IMR-90 (cell line): ENCODE measurements at regions not wholly inside any gene's neighbourhood (a gene's known extent, or its start where the extent isn't known, plus 50 kb on each side); places are given as distances from the start of the nearest gene placed in this dataset.
A peak's percentile ranks its signal among the peaks of the same experiment; 100 is the strongest.

ENCODE experiments used
- ATAC-seq: fragments of 200-7000 bp; cut with Tn5 transposase; 2 replicates; pipeline ENCODE4 v1.9.1; 2020; ENCODE audit warnings: low read depth, mild to moderate bottlenecking, moderate library complexity
- BruUV-seq: library from RNA; stranded (reverse); fragments of 400-500 nt; replicated peaks from 2 replicates; lab custom pipeline; 2021; lab: Mats Ljungman, UMichigan
- CTCF ChIA-PET: fragments of 300-600 bp; formaldehyde crosslinking; extraction: SDS; loops from one replicate; lab custom pipeline; 2021; ENCODE audit warnings: antibody characterized with exemption; lab: Yijun Ruan, JAX
- POLR2A ChIA-PET: fragments of 300-600 bp; sonication (Branson Sonifier 250); formaldehyde crosslinking; loops from one replicate; lab custom pipeline; 2022; ENCODE audit warnings: antibody characterized with exemption; ENCODE audit not compliant: unreplicated experiment; lab: Charles Lee
- DNase-seq: peaks from one replicate; pipeline ENCODE4 v3.0.0; 2013
- H2AFZ ChIP-seq: replicated peaks from 2 replicates; pipeline ENCODE3; 2013; ENCODE audit warnings: low read length, mild to moderate bottlenecking; ENCODE audit not compliant: poor library complexity
- H2AK5ac ChIP-seq: 2 replicates; pipeline ENCODE4 v1.6.1; 2013; ENCODE audit warnings: low read depth, low read length, inconsistent platforms
- H2AK9ac ChIP-seq: replicated peaks from 2 replicates; pipeline ENCODE3; 2013; ENCODE audit warnings: mild to moderate bottlenecking, low read depth, low read length, moderate library complexity; ENCODE audit not compliant: poor library complexity
- H2BK120ac ChIP-seq: 2 replicates; pipeline ENCODE4 v1.6.1; 2013; ENCODE audit warnings: low read depth, low read length, inconsistent platforms
- H2BK15ac ChIP-seq: 3 replicates; pipeline ENCODE4 v1.6.1; 2013; ENCODE audit warnings: low read depth, low read length, inconsistent platforms
- H2BK20ac ChIP-seq: 2 replicates; pipeline ENCODE4 v1.6.1; 2013; ENCODE audit warnings: low read depth, mild to moderate bottlenecking, inconsistent platforms, low read length, moderate library complexity
- H2BK5ac ChIP-seq: 2 replicates; pipeline ENCODE4 v1.6.1; 2013; ENCODE audit warnings: mild to moderate bottlenecking, low read depth, low read length, inconsistent platforms; ENCODE audit not compliant: poor library complexity, severe bottlenecking
- H3K14ac ChIP-seq: replicated peaks from 2 replicates; pipeline ENCODE4 v1.6.1; 2013; ENCODE audit warnings: low read depth, low read length, inconsistent platforms
- H3K18ac ChIP-seq: 2 replicates; pipeline ENCODE4 v1.6.1; 2013; ENCODE audit warnings: low read depth, low read length, control low read depth
- H3K23ac ChIP-seq: 2 replicates; pipeline ENCODE4 v1.6.1; 2013; ENCODE audit warnings: low read depth, low read length, inconsistent platforms
- H3K27ac ChIP-seq: 2 replicates; pipeline ENCODE4 v1.5.1; 2013; ENCODE audit warnings: mild to moderate bottlenecking, control low read depth, low read length; ENCODE audit not compliant: insufficient read depth
- H3K27me3 ChIP-seq: 2 replicates; pipeline ENCODE4 v1.6.1; 2013; ENCODE audit warnings: low read length; ENCODE audit not compliant: control insufficient read depth, insufficient read depth
- H3K36me3 ChIP-seq: 2 replicates; pipeline ENCODE4 v1.6.1; 2013; ENCODE audit warnings: low read length, mixed read lengths; ENCODE audit not compliant: control insufficient read depth, insufficient read depth
- H3K4ac ChIP-seq: 2 replicates; pipeline ENCODE4 v1.6.1; 2013; ENCODE audit warnings: low read depth, low read length, inconsistent platforms
- H3K4me1 ChIP-seq: 2 replicates; pipeline ENCODE4 v1.6.1; 2013; ENCODE audit warnings: low read length, mixed read lengths; ENCODE audit not compliant: control insufficient read depth, insufficient read depth
- H3K4me2 ChIP-seq: 2 replicates; pipeline ENCODE4 v1.6.1; 2013; ENCODE audit warnings: low read depth, mild to moderate bottlenecking, control low read depth, low read length, moderate library complexity
- H3K4me3 ChIP-seq: 2 replicates; pipeline ENCODE4 v1.5.1; 2013; ENCODE audit warnings: low read depth, mild to moderate bottlenecking, control low read depth, low read length, moderate library complexity; ENCODE audit not compliant: insufficient read depth
- H3K56ac ChIP-seq: 2 replicates; pipeline ENCODE4 v1.6.1; 2013; ENCODE audit warnings: low read length, inconsistent platforms; ENCODE audit not compliant: insufficient read depth; ENCODE audit errors: extremely low read depth
- H3K79me1 ChIP-seq, 2 experiments: 2 replicates each; pipeline ENCODE4 v1.6.1; 2013; ENCODE audit warnings: low read length in 2 of 2, inconsistent platforms in 1 of 2, low read depth in 1 of 2
- H3K9ac ChIP-seq: 2 replicates; pipeline ENCODE4 v1.6.1; 2013; ENCODE audit warnings: low read depth, low read length, control low read depth
- H3K9me1 ChIP-seq: 2 replicates; pipeline ENCODE4 v1.6.1; 2013; ENCODE audit warnings: low read length, inconsistent platforms; ENCODE audit not compliant: insufficient read depth
- H3K9me3 ChIP-seq: 2 replicates; pipeline ENCODE4 v1.6.1; 2013; ENCODE audit warnings: low read length; ENCODE audit not compliant: control insufficient read depth, insufficient read depth
- H4K20me1 ChIP-seq: 2 replicates; pipeline ENCODE4 v1.6.1; 2013; ENCODE audit warnings: low read length, inconsistent platforms; ENCODE audit not compliant: insufficient read depth
- H4K5ac ChIP-seq: 2 replicates; pipeline ENCODE4 v1.6.1; 2013; ENCODE audit warnings: mild to moderate bottlenecking, low read depth, low read length, control low read depth
- H4K8ac ChIP-seq, 2 experiments: 2 replicates each; pipeline ENCODE4 v1.6.1; 2013; ENCODE audit warnings: low read depth in 2 of 2, low read length in 2 of 2, control low read depth in 1 of 2, inconsistent platforms in 1 of 2
- H4K91ac ChIP-seq: 2 replicates; pipeline ENCODE4 v1.6.1; 2013; ENCODE audit warnings: low read depth, low read length, inconsistent platforms; ENCODE audit not compliant: insufficient read depth
- MXI1 ChIP-seq: IDR thresholded peaks from 2 replicates; pipeline ENCODE4 v1.6.1; 2012; ENCODE audit warnings: low read depth, mild to moderate bottlenecking, low read length, moderate library complexity, borderline replicate concordance
- RCOR1 ChIP-seq: IDR thresholded peaks from 2 replicates; pipeline ENCODE4 v1.6.1; 2012; ENCODE audit warnings: mild to moderate bottlenecking, low read length, improper control_type of control experiment; ENCODE audit not compliant: insufficient replicate concordance
- RFX5 ChIP-seq: IDR thresholded peaks from 2 replicates; pipeline ENCODE4 v1.8.0; 2012; ENCODE audit warnings: low read depth, mild to moderate bottlenecking, low read length, moderate library complexity
- WGBS, 2 experiments: methylation state at CpG; one replicate each; pipeline versions ENCODE4 v1.1.5 to v1.1.7; 2013; ENCODE audit warnings: missing lambda C conversion rate in 2 of 2; ENCODE audit not compliant: insufficient read length in 1 of 2; ENCODE audit errors: extremely low coverage in 2 of 2; 5-methylcytosine and 5-hydroxymethylcytosine counted together
- dilution Hi-C: fragments of 300-500 bp; cut with HindIII; formaldehyde crosslinking; loops from one replicate; pipeline ENCODE4 v1.14.3; 2018; ENCODE audit warnings: low sequenced_read_pairs; ENCODE audit not compliant: unreplicated experiment
- in situ Hi-C: fragments of 300-500 bp; cut with MboI; formaldehyde crosslinking; loops from 3 replicates; pipeline ENCODE4 v1.14.3; 2019; ENCODE audit warnings: low sequenced_read_pairs, inconsistent platforms, mixed read lengths
- intact Hi-C: fragments of 100-400 bp; cut with micrococcal nuclease; formaldehyde crosslinking; loops from 2 replicates; pipeline ENCODE4 v1.10.0; 2022

- dilution Hi-C loops (no loop called here), intact Hi-C loops (no loop called here), in situ Hi-C loops (no loop called here)
- H3K4me1 ChIP-seq: peaks cover 3% of the 10 kb centered on the region; the same call in 1 of the 2 replicates
- no peak overlapping the region for H3K18ac ChIP-seq
- no peak overlapping the region for H3K27ac ChIP-seq
- no TSS peak for BruUV-seq
- CTCF ChIA-PET: no interaction called here
- H3K9me1 ChIP-seq: no peaks in the 10 kb centered on the region; the same call in 1 of the 2 replicates
- H3K4ac ChIP-seq: no peak overlapping the region
- no peaks in the 10 kb centered on the region; the same call in 1 of the 2 replicates for H4K20me1 ChIP-seq
- H3K23ac ChIP-seq: no peak overlapping the region
- no peak overlapping the region for H2BK20ac ChIP-seq
- no peak overlapping the region for H3K4me3 ChIP-seq
- POLR2A ChIA-PET: no interaction called here
- H2AK5ac ChIP-seq: no peak overlapping the region
- H2BK120ac ChIP-seq: no peak overlapping the region
- H3K36me3 ChIP-seq: no peaks in the 10 kb centered on the region
- H4K8ac ChIP-seq: no peak overlapping the region
- H2AK9ac ChIP-seq: no peak overlapping the region
- H3K79me1 ChIP-seq: no peaks in the 10 kb centered on the region
- H2AFZ ChIP-seq: peak overlapping the region; percentile 19
- no peak overlapping the region for H3K14ac ChIP-seq
- no peak overlapping the region for H3K4me2 ChIP-seq
- WGBS, 2 experiments: 55% methylated on average over 7 of the region's 17 CpGs; no CpG with 5 or more reads in 1 of the 2 experiments
- H2BK5ac ChIP-seq: no peak overlapping the region
- peak; percentile 38; the same call in 1 of the 2 replicates for ATAC-seq
- no peak overlapping the region for H2BK15ac ChIP-seq
- H3K9ac ChIP-seq: no peak overlapping the region
- no peak for TF ChIP-seq RFX5
- no peak for TF ChIP-seq MXI1
- no peak for TF ChIP-seq RCOR1
- H3K27me3 ChIP-seq: peaks cover 10% of the 10 kb centered on the region
- no peaks in the 10 kb centered on the region for H3K9me3 ChIP-seq
- no peak for DNase-seq
- H3K56ac ChIP-seq: no peak overlapping the region
- H4K5ac ChIP-seq: no peak overlapping the region
- no peak overlapping the region for H4K91ac ChIP-seq
Measured at GRCh38 chr3:127043041-127043641, 60.2 kb downstream of the PLXNA1 start.
